Activated CD4-positive, alpha-beta T cell treated with anti-CD3 and anti-CD28 coated beads, Interleukin-2, amount 10 ng/mL, durations not matched to agents 7 days and 5 days (primary cell): ENCODE measurements at regions not wholly inside any gene's neighbourhood (a gene's known extent, or its start where the extent isn't known, plus 50 kb on each side); places are given as distances from the start of the nearest gene placed in this dataset.

Experiments
- CTCF ChIA-PET: fragments of 350-600 bp; sonication (Branson Sonifier 250); formaldehyde crosslinking; loops from one replicate; lab custom pipeline; 2021; ENCODE audit warnings: antibody characterized with exemption; lab: Charles Lee
- POLR2A ChIA-PET: fragments of 350-600 bp; sonication (Branson Sonifier 250); formaldehyde crosslinking; loops from one replicate; lab custom pipeline; 2021; ENCODE audit warnings: antibody characterized with exemption; lab: Charles Lee
- DNase-seq: peaks from one replicate; pipeline ENCODE4 v3.0.0-alpha.2; 2020
- H3K27ac Mint-ChIP-seq: one replicate; pipeline ENCODE4 v1.8.0; 2021; ENCODE audit warnings: mild to moderate bottlenecking, moderate library complexity, mixed read lengths
- H3K27me3 Mint-ChIP-seq: one replicate; pipeline ENCODE4 v1.8.0; 2021; ENCODE audit warnings: mixed read lengths
- H3K36me3 Mint-ChIP-seq: one replicate; pipeline ENCODE4 v1.8.0; 2021; ENCODE audit warnings: low read depth, mixed read lengths
- H3K4me1 Mint-ChIP-seq: one replicate; pipeline ENCODE4 v1.8.0; 2021; ENCODE audit warnings: mixed read lengths
- H3K4me3 Mint-ChIP-seq: one replicate; pipeline ENCODE4 v1.8.0; 2021; ENCODE audit warnings: mild to moderate bottlenecking, moderate library complexity, mixed read lengths
- H3K9me3 Mint-ChIP-seq: one replicate; pipeline ENCODE4 v1.8.0; 2021; ENCODE audit warnings: mixed read lengths

DNA sequence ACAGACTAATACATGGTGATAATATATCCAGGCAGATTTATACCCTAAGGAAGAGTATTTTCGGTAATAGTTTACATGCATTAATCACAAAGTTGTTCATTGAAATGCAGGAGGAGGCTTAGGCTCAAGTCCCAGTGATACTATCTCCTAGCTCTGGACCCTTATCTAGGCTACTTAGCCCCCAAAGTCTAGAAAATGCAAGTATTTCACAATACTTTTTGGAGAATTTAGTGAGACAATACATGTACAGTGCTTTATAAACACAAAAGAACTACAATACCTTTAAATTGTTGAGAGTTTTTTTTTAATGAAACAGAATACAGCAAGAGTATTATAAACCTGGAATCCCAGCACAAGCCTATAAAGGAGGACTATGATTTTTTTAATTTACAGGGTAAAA is 473.9 kb downstream of the HS3ST3B1 start:
- Mint-ChIP-seq H3K4me3 (no peak overlapping the region), H3K9me3 (peaks cover 7% of the 10 kb centered on the region), H3K27me3 (peaks cover 2% of the 10 kb centered on the region), H3K27ac (no peak overlapping the region), H3K36me3 (no peaks in the 10 kb centered on the region), H3K4me1 (no peaks in the 10 kb centered on the region)
- no peak for DNase-seq
- CTCF ChIA-PET: no interaction called here
- POLR2A ChIA-PET: interaction anchor here (0.6 kb wide), 1 partner anchor 16 kb away, joined by 3 read pairs; no protein-coding TSS in a partner anchor

DNA sequence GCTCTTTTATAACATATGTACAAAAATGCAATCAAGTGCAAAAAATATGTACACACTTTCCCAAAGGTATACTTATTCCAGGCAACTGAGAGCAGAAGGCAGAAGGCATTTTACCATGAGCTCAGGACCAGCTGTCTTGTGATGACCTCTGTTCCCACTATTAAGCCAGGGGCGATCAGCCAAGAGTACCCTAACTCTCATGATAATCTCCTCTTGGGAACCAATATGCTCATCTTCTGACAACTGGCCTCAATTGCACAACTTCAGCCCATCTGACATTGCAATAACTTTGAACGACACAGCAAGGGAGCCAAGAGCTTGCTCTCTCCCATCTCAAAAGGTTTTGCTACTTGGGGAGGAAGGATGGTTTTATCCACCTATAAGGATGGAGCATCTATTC is 471.9 kb downstream of the HS3ST3B1 start:
- Mint-ChIP-seq H3K27ac (no peak overlapping the region), H3K27me3 (peaks cover 2% of the 10 kb centered on the region), H3K9me3 (peaks cover 17% of the 10 kb centered on the region), H3K4me3 (no peak overlapping the region), H3K36me3 (no peaks in the 10 kb centered on the region), H3K4me1 (no peaks in the 10 kb centered on the region)
- CTCF ChIA-PET: no interaction called here
- no peak for DNase-seq
- POLR2A ChIA-PET: no interaction called here

DNA sequence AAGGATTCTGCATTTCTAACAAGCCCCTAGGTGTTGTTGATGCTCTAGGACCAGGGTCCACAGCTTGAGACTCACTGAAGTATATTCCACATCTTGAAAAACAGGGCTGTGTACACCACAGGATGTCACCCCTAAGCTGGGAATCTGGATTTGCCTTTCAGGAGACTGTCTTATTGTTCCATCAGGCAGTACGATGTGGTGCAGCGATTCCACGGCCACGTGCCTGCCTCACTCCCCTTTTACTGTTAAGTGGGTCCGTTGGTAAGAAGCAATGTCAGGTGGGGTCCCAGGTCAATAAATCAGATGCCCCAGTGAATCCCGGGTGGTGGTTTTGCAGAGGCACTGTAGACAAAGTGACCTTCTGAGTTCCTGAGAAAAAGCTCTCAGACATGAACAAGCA is 470.7 kb downstream of the HS3ST3B1 start:
- DNase-seq: no peak
- Mint-ChIP-seq H3K27ac (no peak overlapping the region), H3K36me3 (no peaks in the 10 kb centered on the region), H3K4me1 (no peaks in the 10 kb centered on the region), H3K4me3 (no peak overlapping the region), H3K27me3 (peaks cover 2% of the 10 kb centered on the region), H3K9me3 (peaks cover 19% of the 10 kb centered on the region)
- ChIA-PET POLR2A (no interaction called here), CTCF (no interaction called here)

DNA sequence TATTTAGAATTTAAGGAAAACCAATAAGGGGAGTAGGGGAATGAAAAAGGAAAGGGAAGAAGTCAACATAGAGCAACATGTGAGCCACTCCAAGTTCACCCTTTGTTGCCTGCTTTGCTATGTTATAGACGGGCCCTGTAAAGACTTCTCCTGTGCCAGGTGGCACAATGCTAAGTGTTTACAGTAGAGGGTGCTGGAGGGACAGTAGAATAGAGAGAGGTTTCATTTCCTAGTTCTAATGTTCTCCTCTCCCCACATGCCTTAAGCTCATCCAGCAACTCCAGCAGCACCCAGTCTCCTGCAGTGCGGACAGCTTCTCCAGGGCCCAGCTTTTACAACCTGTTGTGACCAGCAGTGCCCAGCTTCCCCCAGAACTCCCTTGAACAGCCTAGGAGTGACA is 468.0 kb downstream of the HS3ST3B1 start:
- CTCF ChIA-PET: no interaction called here
- no peak for DNase-seq
- Mint-ChIP-seq H3K36me3 (no peaks in the 10 kb centered on the region), H3K27me3 (no peaks in the 10 kb centered on the region), H3K9me3 (peaks cover 15% of the 10 kb centered on the region), H3K4me1 (no peaks in the 10 kb centered on the region), H3K27ac (no peak overlapping the region), H3K4me3 (no peak overlapping the region)
- POLR2A ChIA-PET: no interaction called here

DNA sequence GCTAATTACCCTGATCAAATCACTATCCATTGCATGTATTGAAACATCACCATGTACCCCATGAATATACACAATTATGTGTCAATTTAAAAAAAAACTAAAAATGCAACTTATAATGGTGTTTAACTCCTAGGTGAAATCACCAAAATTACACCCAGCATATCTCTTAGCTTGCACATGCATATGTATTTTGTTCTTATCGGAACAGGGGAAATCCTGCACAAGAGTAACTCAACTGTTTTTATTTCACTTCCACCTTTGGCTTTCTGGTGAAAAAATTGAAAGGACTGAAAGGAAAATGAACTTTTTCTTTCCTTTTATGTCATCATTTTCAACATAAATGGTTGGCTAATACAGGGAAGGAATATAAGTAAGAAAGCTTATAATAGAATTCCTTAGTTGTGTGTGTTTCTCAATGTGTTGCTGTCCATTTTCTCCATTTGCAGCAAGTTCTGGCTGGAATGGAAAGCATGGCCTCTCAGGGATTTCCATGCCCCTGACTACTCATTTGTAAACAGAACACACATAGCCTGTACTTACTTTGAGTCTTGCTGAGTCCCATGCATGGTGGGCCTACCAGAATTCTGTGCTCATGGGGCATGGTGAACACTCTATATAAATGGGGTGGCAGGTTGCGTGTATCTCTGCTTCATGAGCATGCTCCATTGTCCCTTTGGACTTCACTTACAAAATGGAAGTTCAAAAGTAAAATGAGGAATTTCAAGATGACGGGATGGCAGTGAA is 462.0 kb downstream of the HS3ST3B1 start:
- Mint-ChIP-seq H3K4me3 (no peak overlapping the region), H3K27me3 (no peaks in the 10 kb centered on the region), H3K36me3 (no peaks in the 10 kb centered on the region), H3K9me3 (peaks cover 2% of the 10 kb centered on the region), H3K4me1 (no peaks in the 10 kb centered on the region), H3K27ac (no peak overlapping the region)
- DNase-seq: no peak
- ChIA-PET POLR2A (no interaction called here), CTCF (interaction anchor here (0.6 kb wide), 1 partner anchor 989 kb away, joined by 3 read pairs; no protein-coding TSS in a partner anchor)

DNA sequence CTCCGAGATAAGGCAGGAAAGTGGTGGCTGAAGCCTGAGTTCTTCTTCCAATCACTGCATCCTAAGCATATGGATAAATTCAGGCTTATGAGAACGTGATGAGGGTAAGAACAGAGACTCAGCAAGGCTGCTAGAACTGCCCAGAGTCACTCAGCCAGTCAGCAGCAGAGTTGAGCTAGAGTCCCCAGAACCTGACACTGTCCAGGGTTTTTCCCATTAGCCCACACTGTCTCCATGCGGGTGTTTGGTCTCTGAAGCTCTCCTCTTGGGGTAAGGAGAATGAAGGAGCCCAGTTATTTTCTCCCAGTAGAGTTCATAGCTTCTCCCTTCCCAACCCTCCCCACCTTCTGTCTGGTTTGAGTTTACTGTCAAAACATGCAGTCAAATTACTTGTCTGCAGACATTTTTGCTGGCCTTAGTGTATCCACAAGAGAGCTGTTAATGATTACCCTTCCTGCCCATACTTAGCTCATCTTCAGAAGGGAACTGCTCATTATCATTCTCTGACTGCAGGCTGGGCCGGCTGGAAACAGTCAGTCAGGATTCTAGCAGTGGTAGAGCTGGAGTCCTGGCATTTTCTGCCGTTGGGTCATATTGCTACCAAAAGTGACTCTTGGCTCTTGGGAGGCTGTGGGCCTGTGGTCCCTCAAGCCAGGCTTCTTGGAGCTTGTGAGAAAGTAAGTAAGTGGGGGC is 460.0 kb downstream of the HS3ST3B1 start:
- ChIA-PET CTCF (interaction anchor here (0.6 kb wide), 1 partner anchor 59 kb away, joined by 4 read pairs; no protein-coding TSS in a partner anchor), POLR2A (no interaction called here)
- H3K36me3 Mint-ChIP-seq: no peaks in the 10 kb centered on the region
- DNase-seq: no peak
- H3K27me3 Mint-ChIP-seq: no peaks in the 10 kb centered on the region
- H3K4me3 Mint-ChIP-seq: no peak overlapping the region
- H3K9me3 Mint-ChIP-seq: no peaks in the 10 kb centered on the region
- H3K27ac Mint-ChIP-seq: no peak overlapping the region
- H3K4me1 Mint-ChIP-seq: no peaks in the 10 kb centered on the region

DNA sequence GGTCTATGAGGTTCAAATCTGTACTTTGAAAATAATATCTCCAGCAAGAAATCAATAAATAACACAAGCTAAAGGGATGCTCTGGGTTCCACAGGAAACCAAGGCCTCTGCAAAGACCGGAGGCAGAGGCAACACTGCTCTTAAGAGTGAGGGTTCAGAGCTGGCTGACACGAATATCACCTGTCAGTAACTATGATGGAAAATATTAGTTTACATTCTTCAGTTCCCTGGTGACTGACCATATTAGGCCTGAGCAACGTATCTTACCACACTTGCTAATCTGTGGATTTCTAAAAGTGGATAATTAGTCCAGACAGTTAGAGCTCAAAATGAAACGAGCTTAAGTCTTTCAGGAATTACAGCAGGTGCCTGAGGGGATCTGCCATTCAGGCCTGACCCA is 459.3 kb downstream of the HS3ST3B1 start:
- H3K36me3 Mint-ChIP-seq: no peaks in the 10 kb centered on the region
- H3K9me3 Mint-ChIP-seq: no peaks in the 10 kb centered on the region
- H3K4me1 Mint-ChIP-seq: no peaks in the 10 kb centered on the region
- no peak overlapping the region for H3K4me3 Mint-ChIP-seq
- DNase-seq: no peak
- POLR2A ChIA-PET: no interaction called here
- no peaks in the 10 kb centered on the region for H3K27me3 Mint-ChIP-seq
- H3K27ac Mint-ChIP-seq: no peak overlapping the region
- CTCF ChIA-PET: interaction anchor here (0.6 kb wide), 1 partner anchor 58 kb away, joined by 4 read pairs; no protein-coding TSS in a partner anchor

DNA sequence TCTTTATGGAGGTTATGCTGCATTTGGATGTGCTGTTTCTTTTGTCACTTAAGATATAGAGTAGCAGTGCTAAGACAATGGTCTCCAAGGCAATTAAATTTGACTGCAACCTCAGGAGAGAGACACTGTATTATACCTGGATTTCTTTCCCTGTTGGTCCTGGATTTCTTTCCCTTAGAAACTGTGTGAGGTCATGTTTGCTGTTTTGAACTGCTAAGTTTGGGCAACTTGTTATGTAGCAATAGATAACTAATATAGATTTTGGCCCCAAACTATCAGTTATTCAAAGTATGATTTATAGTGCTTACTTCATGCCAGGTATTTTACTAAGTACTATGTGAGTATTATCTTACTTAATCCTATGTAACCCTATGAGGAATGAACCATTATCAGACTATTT is 458.4 kb downstream of the HS3ST3B1 start:
- POLR2A ChIA-PET: interaction anchor here (0.6 kb wide), 1 partner anchor 16 kb away, joined by 3 read pairs; no protein-coding TSS in a partner anchor
- H3K27ac Mint-ChIP-seq: no peak overlapping the region

DNA sequence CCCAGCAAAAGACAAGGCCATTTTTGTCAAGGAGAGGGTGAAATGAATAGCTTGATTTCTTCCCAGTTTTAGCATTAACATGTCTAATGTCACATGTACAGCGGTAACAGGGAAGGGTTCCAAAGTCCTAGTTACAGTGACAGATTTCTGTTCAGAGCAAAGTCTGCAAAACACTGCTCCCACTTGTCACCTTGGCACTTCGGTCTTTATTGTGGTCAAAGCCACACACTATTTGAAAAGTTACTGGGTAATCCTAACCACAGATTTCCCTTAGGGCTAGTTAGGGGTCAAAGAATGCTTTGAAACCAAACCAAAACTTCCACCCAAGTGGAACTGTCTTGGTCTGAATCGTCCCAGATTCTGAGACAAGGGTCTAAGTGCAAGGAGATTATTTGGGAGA is 455.6 kb downstream of the HS3ST3B1 start:
- no peak overlapping the region for H3K4me3 Mint-ChIP-seq
- H3K4me1 Mint-ChIP-seq: no peaks in the 10 kb centered on the region
- no peak for DNase-seq
- POLR2A ChIA-PET: no interaction called here
- H3K36me3 Mint-ChIP-seq: no peaks in the 10 kb centered on the region
- H3K9me3 Mint-ChIP-seq: no peaks in the 10 kb centered on the region
- CTCF ChIA-PET: no interaction called here
- H3K27me3 Mint-ChIP-seq: no peaks in the 10 kb centered on the region
- no peak overlapping the region for H3K27ac Mint-ChIP-seq

More for the DNA sequence above, 458.4 kb downstream of the HS3ST3B1 start:
- no peaks in the 10 kb centered on the region for H3K9me3 Mint-ChIP-seq
- H3K27me3 Mint-ChIP-seq: no peaks in the 10 kb centered on the region
- H3K4me1 Mint-ChIP-seq: no peaks in the 10 kb centered on the region
- no peaks in the 10 kb centered on the region for H3K36me3 Mint-ChIP-seq
- H3K4me3 Mint-ChIP-seq: no peak overlapping the region
- CTCF ChIA-PET: no interaction called here
- DNase-seq: no peak

DNA sequence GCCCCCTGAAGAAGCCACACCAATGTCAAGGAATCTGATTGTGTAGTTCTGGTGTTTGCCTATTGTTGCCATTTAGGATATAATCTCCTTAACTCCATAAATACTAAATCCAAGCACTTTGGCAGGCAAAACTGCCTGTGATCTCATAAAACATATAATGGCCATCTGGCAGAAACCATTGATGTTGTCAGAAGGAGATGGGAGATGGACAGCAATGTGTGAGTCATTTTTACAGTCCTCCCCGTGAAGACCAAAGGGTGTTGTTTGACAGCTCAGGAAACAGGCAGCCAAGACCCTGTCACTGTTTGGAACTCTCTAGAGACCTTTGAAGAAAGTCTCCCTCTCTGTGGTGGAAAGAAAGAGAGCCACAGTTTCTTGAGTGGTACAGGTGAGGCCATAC is 454.1 kb downstream of the HS3ST3B1 start:
- Mint-ChIP-seq H3K36me3 (no peaks in the 10 kb centered on the region), H3K4me1 (no peaks in the 10 kb centered on the region), H3K4me3 (no peak overlapping the region), H3K9me3 (no peaks in the 10 kb centered on the region), H3K27ac (no peak overlapping the region), H3K27me3 (no peaks in the 10 kb centered on the region)
- POLR2A ChIA-PET: no interaction called here
- DNase-seq: no peak
- CTCF ChIA-PET: no interaction called here

DNA sequence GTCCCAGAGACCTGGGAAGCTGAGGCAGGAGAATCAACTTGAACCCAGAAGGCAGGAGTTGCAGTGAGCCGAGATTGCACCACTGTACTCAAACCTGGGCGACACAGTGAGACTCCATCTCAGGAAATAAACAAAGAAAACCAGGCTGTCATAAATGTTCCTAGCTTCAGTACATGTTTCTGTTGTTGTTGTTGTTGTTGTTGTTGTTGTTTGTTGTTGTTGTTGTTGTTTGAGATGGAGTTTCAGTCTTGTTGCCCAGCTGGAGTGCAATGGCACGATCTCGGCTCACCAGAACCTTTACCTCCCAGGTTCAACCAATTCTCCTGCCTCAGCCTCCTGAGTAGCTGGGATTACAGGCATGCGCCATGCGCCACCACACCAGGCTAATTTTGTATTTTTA is 452.5 kb downstream of the HS3ST3B1 start:
- Mint-ChIP-seq H3K36me3 (no peaks in the 10 kb centered on the region), H3K27me3 (no peaks in the 10 kb centered on the region), H3K4me1 (peaks cover 3% of the 10 kb centered on the region), H3K27ac (no peak overlapping the region), H3K9me3 (no peaks in the 10 kb centered on the region), H3K4me3 (no peak overlapping the region)
- ChIA-PET POLR2A (no interaction called here), CTCF (no interaction called here)
- DNase-seq: no peak

DNA sequence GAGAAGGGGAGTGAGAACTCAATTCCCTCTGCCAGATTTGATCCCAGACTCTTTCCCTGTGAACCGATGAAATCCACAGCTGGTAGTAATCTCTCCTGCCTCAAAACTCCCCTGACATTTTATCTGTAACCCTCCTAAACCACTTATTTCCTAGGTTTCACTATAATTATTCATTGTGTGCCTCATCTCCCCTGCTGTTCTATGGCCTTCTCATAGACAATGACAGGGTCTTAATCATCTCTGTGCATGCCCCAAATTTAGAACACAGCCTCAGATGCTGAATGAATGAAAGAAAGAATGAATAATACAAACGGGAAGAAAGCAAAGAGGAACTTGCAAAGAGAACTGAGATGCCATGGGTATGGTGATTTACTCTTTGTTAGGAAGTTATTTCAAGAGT is 451.1 kb downstream of the HS3ST3B1 start:
- CTCF ChIA-PET: no interaction called here
- no peaks in the 10 kb centered on the region for H3K36me3 Mint-ChIP-seq
- POLR2A ChIA-PET: no interaction called here
- peaks cover 5% of the 10 kb centered on the region for H3K4me1 Mint-ChIP-seq
- H3K27ac Mint-ChIP-seq: no peak overlapping the region
- no peaks in the 10 kb centered on the region for H3K9me3 Mint-ChIP-seq
- no peak overlapping the region for H3K4me3 Mint-ChIP-seq
- H3K27me3 Mint-ChIP-seq: no peaks in the 10 kb centered on the region
- DNase-seq: no peak

DNA sequence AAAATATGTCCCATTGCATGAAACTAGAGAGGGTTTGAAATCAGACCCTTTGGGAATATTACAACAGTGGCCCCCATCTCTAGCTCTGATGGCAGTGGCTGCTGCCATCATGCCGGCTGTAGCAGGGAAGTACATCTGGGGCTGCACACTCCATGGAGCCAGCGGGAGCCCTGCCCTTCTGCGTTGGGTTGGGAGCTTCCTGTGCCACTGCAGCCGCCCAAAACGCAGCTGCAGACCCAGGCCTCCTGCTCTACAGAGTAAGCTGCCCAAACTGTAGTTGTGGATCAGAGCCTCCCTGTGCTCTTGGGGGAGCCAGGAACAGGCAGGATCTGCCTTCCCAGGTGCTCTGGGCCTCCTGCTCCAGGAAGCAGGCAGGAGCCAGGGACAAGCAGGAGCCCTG is 450.0 kb downstream of the HS3ST3B1 start:
- Mint-ChIP-seq H3K36me3 (no peaks in the 10 kb centered on the region), H3K4me1 (peaks cover 5% of the 10 kb centered on the region), H3K27me3 (no peaks in the 10 kb centered on the region), H3K4me3 (no peak overlapping the region), H3K9me3 (no peaks in the 10 kb centered on the region), H3K27ac (no peak overlapping the region)
- POLR2A ChIA-PET: no interaction called here
- no peak for DNase-seq
- CTCF ChIA-PET: interaction anchor here (0.6 kb wide), 1 partner anchor 19 kb away, joined by 3 read pairs; no protein-coding TSS in a partner anchor
